ENCODE measurements at regions not wholly inside any gene's neighbourhood (a gene's known extent, or its start where the extent isn't known, plus 50 kb on each side); places are given as distances from the start of the nearest gene placed in this dataset.

DNA sequence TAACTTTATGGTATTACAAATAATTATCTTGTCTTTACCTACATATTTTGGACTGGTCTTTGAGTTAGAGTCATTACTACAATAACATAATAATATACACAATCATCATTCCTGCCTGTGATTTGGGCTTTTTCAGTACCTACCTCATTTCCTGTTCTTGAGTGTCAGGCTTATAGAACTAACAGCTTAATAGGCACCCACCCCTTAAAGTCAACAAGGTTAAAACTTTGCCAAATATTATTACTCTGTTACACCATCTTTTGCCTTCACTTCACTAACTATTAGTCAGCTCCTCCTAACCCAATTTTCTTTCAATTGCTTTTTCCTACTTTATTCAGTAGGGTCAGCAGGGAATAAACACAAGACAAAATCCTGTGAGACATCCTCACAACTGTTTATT lies 488.7 kb upstream of the AGTR1 start (continued):
- TF ChIP-seq, protein P1, sequence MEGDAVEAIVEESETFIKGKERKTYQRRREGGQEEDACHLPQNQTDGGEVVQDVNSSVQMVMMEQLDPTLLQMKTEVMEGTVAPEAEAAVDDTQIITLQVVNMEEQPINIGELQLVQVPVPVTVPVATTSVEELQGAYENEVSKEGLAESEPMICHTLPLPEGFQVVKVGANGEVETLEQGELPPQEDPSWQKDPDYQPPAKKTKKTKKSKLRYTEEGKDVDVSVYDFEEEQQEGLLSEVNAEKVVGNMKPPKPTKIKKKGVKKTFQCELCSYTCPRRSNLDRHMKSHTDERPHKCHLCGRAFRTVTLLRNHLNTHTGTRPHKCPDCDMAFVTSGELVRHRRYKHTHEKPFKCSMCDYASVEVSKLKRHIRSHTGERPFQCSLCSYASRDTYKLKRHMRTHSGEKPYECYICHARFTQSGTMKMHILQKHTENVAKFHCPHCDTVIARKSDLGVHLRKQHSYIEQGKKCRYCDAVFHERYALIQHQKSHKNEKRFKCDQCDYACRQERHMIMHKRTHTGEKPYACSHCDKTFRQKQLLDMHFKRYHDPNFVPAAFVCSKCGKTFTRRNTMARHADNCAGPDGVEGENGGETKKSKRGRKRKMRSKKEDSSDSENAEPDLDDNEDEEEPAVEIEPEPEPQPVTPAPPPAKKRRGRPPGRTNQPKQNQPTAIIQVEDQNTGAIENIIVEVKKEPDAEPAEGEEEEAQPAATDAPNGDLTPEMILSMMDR (conservative IDR thresholded peaks at IDR 0.05; ENCODE audit: low read depth in 2 of 2) = no peak
- no peak for TF ChIP-seq ZNF331 (CRISPR knock-in tag; IDR thresholded peaks at IDR 0.05; ENCODE audit: low read depth)
- TF ChIP-seq, protein P2, sequence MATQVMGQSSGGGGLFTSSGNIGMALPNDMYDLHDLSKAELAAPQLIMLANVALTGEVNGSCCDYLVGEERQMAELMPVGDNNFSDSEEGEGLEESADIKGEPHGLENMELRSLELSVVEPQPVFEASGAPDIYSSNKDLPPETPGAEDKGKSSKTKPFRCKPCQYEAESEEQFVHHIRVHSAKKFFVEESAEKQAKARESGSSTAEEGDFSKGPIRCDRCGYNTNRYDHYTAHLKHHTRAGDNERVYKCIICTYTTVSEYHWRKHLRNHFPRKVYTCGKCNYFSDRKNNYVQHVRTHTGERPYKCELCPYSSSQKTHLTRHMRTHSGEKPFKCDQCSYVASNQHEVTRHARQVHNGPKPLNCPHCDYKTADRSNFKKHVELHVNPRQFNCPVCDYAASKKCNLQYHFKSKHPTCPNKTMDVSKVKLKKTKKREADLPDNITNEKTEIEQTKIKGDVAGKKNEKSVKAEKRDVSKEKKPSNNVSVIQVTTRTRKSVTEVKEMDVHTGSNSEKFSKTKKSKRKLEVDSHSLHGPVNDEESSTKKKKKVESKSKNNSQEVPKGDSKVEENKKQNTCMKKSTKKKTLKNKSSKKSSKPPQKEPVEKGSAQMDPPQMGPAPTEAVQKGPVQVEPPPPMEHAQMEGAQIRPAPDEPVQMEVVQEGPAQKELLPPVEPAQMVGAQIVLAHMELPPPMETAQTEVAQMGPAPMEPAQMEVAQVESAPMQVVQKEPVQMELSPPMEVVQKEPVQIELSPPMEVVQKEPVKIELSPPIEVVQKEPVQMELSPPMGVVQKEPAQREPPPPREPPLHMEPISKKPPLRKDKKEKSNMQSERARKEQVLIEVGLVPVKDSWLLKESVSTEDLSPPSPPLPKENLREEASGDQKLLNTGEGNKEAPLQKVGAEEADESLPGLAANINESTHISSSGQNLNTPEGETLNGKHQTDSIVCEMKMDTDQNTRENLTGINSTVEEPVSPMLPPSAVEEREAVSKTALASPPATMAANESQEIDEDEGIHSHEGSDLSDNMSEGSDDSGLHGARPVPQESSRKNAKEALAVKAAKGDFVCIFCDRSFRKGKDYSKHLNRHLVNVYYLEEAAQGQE (IDR thresholded peaks at IDR 0.05; ENCODE audit: unreplicated experiment) = no peak
- no peak for TF ChIP-seq JUNB (IDR thresholded peaks at IDR 0.05; ENCODE audit: unreplicated experiment)
- TF ChIP-seq CREB1 (CRISPR knock-in tag; IDR thresholded peaks at IDR 0.05; ENCODE audit: low read depth) = no peak
- TF ChIP-seq EZH2 (IDR thresholded peaks at IDR 0.05; ENCODE audit: low read depth, unreplicated experiment) = no peak

DNA sequence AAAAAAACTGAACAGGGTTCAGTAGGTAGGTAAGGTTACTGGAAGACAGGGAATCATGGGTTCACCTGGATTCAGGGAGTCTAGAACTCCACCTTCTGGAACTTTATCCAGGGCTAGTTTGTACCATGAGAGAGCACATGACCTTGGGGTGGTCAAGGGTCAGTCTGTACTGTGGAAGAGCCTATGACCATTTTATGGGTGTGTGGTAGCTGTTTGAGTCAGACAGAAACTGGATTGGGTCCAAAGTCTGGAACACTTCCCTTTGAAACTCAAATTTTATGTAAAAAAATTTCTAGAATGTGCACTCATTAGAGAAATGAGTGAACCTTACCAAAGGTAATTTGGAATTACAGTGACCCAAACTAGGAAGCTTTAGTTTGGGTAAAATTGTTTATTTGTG lies 486.0 kb upstream of the AGTR1 start:
- Histone ChIP-seq H3K9me2 (ENCODE audit: insufficient read depth) (no peaks in the 10 kb centered on the region), H3K4me1 (ENCODE audit: insufficient read depth) (peaks cover 6% of the 10 kb centered on the region; the same call in 1 of the 2 replicates), H3F3A (replicated peaks; ENCODE audit: low read depth) (no peaks in the 10 kb centered on the region), H3K79me2 (replicated peaks; ENCODE audit: insufficient read depth) (no peaks in the 10 kb centered on the region), H3K27ac (ENCODE audit: low read depth) (no peak overlapping the region), H2AFZ (no peak overlapping the region), H3K36me3 (ENCODE audit: insufficient read depth) (no peaks in the 10 kb centered on the region), H3K4me2 (no peak overlapping the region), H3K4me3 (no peak overlapping the region), H3K27me3 (ENCODE audit: insufficient read depth) (no peaks in the 10 kb centered on the region), H4K20me1 (replicated peaks; ENCODE audit: insufficient read depth) (no peaks in the 10 kb centered on the region)
- no peak overlapping the region for H3K27ac Mint-ChIP-seq
- peaks cover 17% of the 10 kb centered on the region; the same call in 2 of the 3 replicates for H3K4me1 Mint-ChIP-seq
- TF ChIP-seq ZNF331 (CRISPR knock-in tag; IDR thresholded peaks at IDR 0.05; ENCODE audit: low read depth) = no peak
- TF ChIP-seq, protein P3, sequence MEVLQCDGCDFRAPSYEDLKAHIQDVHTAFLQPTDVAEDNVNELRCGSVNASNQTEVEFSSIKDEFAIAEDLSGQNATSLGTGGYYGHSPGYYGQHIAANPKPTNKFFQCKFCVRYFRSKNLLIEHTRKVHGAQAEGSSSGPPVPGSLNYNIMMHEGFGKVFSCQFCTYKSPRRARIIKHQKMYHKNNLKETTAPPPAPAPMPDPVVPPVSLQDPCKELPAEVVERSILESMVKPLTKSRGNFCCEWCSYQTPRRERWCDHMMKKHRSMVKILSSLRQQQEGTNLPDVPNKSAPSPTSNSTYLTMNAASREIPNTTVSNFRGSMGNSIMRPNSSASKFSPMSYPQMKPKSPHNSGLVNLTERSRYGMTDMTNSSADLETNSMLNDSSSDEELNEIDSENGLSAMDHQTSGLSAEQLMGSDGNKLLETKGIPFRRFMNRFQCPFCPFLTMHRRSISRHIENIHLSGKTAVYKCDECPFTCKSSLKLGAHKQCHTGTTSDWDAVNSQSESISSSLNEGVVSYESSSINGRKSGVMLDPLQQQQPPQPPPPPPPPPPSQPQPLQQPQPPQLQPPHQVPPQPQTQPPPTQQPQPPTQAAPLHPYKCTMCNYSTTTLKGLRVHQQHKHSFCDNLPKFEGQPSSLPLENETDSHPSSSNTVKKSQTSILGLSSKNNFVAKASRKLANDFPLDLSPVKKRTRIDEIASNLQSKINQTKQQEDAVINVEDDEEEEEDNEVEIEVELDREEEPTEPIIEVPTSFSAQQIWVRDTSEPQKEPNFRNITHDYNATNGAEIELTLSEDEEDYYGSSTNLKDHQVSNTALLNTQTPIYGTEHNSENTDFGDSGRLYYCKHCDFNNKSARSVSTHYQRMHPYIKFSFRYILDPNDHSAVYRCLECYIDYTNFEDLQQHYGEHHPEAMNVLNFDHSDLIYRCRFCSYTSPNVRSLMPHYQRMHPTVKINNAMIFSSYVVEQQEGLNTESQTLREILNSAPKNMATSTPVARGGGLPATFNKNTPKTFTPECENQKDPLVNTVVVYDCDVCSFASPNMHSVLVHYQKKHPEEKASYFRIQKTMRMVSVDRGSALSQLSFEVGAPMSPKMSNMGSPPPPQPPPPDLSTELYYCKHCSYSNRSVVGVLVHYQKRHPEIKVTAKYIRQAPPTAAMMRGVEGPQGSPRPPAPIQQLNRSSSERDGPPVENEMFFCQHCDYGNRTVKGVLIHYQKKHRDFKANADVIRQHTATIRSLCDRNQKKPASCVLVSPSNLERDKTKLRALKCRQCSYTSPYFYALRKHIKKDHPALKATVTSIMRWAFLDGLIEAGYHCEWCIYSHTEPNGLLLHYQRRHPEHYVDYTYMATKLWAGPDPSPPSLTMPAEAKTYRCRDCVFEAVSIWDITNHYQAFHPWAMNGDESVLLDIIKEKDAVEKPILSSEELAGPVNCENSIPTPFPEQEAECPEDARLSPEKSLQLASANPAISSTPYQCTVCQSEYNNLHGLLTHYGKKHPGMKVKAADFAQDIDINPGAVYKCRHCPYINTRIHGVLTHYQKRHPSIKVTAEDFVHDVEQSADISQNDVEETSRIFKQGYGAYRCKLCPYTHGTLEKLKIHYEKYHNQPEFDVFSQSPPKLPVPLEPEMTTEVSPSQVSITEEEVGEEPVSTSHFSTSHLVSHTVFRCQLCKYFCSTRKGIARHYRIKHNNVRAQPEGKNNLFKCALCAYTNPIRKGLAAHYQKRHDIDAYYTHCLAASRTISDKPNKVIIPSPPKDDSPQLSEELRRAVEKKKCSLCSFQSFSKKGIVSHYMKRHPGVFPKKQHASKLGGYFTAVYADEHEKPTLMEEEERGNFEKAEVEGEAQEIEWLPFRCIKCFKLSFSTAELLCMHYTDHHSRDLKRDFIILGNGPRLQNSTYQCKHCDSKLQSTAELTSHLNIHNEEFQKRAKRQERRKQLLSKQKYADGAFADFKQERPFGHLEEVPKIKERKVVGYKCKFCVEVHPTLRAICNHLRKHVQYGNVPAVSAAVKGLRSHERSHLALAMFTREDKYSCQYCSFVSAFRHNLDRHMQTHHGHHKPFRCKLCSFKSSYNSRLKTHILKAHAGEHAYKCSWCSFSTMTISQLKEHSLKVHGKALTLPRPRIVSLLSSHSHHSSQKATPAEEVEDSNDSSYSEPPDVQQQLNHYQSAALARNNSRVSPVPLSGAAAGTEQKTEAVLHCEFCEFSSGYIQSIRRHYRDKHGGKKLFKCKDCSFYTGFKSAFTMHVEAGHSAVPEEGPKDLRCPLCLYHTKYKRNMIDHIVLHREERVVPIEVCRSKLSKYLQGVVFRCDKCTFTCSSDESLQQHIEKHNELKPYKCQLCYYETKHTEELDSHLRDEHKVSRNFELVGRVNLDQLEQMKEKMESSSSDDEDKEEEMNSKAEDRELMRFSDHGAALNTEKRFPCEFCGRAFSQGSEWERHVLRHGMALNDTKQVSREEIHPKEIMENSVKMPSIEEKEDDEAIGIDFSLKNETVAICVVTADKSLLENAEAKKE (CRISPR knock-in tag; IDR thresholded peaks at IDR 0.05) = no peak
- TF ChIP-seq STAT1 (IDR thresholded peaks at IDR 0.05; ENCODE audit: unreplicated experiment) = no peak
- TF ChIP-seq NANOG (IDR thresholded peaks at IDR 0.05; ENCODE audit: borderline replicate concordance) = no peak
- no peak for TF ChIP-seq CREB1 (CRISPR knock-in tag; IDR thresholded peaks at IDR 0.05; ENCODE audit: low read depth)
- no peaks in the 10 kb centered on the region for H3K36me3 Mint-ChIP-seq (ENCODE audit: low read depth)
- no peak overlapping the region for H3K4me3 Mint-ChIP-seq
- no peaks in the 10 kb centered on the region for H3K9me3 Mint-ChIP-seq
- H3K27me3 Mint-ChIP-seq (ENCODE audit: insufficient read depth, low read depth, poor library complexity) = no peaks in the 10 kb centered on the region
- ATAC-seq (no peak), DNase-seq (ENCODE audit: low spot score) (no peak)

Data from GM23338 (cell line).